CD4-positive, alpha-beta T cell treated with Interleukin-12 subunit alpha and Interleukin-12 subunit beta, for 1 hour (primary cell): ENCODE measurements at regions not wholly inside any gene's neighbourhood (a gene's known extent, or its start where the extent isn't known, plus 50 kb on each side); places are given as distances from the start of the nearest gene placed in this dataset.

Experiments
- DNase-seq: peaks from one replicate; pipeline ENCODE4 v3.0.0-alpha.2; 2020

- no peak for DNase-seq
These were observed 188.8 kb upstream of the NRP1 start for GRCh38 chr10:33523236-33523792.

GRCh38 chr10:33521904-33522303, 187.4 kb upstream of the NRP1 start:
- no peak for DNase-seq

- no peak for DNase-seq
These were observed 186.6 kb upstream of the NRP1 start for GRCh38 chr10:33521062-33521461.

DNA sequence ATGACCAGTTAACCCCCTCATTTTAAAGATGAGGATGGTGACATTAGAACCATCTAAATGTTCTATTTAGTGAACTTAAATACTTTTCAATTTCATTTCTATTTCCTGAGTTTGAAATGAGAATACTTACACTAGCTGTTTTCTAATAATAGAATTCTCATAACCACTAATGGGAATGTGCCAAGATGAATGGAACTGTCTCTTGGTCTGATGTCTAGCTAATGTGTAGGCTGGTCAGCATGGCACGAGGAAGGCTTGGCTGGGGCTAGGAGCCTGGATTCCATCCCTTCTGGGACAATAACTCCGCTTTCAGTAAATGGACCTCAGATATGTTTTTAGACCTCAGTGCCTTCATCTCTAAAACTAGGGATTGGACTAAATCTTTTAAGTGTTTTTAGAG, 185.8 kb upstream of the NRP1 start:
- no peak for DNase-seq

DNA sequence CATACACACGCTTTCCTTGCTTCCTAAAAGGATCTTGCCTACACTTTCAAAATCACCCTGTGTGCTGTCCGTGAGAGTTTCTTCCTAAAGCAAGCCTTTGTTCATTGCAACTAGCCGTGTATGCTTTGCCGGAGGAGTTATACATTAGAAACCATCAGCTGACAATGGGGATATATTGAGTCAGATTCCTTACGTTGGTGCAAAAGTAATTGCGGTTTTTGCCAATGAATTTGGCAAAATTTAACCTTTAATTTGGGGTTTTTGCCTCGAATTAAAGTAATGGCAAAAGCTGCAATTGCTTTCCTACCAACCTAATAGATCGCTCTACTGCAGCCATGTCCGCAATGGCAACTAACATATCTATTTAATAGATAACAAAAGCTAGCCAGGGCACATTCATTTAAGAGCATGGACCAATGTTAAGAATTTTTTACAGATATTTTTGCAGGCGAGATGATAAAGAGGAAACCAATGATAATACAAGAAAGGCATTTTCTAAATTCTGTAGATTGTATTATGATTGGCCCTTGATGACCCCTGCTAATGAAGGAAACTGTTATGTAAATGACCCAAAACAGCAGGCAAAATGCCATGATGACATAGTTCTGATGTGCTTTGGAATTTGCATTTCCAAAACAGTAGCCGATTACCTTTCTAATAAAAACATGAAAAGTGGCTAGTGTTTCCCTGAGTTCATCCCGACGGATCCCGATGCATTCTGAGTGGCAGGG, 184.8 kb upstream of the NRP1 start:
- DNase-seq, result no peak

- DNase-seq, result no peak
These were observed 175.7 kb upstream of the NRP1 start for GRCh38 chr10:33510206-33510605.

DNA sequence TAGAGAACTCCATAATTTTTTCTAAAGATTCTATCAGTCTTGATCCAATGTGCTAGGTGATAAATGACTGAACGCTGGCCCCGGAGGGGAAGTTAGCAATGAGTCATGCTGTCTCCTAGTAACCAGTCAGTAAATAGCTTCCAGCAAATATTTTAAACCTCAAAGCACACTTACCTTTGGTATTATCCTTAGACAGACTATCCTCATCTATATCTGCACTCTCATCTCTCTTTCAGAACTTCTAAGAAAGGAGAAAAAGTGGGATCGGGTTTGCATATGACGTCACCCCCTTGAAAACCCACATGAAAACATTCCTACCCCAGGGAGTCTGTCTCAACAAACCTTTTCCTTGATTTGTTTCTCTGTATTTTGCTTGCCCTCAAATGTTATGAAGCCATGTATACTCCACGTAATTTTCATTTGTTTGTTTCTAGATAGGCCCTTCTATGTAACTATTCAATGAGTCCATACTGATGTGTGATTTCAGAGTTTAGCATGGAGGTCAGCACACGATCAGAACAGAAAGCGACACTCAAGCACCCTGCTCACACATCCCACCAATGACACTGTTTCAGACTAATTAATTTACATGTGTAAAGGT, 174.9 kb upstream of the NRP1 start:
- DNase-seq, result peak; percentile 8

DNA sequence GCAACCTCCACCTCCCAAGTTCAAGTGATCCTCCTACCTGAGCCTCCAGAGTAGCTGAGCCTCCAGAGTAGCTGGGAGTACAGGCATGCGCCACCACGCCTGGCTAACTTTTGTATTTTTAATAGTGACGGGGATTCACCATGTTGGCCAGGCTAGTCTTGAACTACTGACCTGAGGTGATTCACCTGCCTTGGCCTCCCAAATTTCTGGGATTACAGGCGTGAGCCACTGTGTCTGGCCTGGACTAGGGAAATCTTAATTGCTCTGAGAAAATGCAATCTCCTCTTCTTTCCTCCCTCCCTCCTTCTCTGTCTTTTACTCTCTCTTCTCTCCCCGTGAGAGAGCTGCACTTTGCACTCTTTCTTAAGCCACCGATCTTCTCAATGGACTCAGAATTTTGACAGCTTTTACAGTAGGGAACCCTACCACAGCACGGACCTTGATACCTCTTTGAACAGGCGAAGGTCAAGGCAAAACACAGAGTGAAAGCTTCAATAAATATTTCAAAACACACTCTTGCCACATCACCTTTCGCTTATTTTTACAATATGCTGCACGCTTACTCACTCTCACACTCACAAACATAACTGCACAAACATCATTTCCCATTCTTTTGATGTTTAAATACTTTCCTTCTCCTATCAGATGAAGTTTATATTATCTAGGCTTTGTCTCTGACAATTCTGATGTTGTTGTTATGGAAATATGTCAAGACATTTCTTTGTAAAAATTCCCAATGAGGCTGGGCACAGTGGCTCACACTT, 173.4 kb upstream of the NRP1 start:
- DNase-seq, result no peak

- DNase-seq, result no peak
These were observed 172.6 kb upstream of the NRP1 start for GRCh38 chr10:33506838-33507661.

- DNase-seq, result no peak
These were observed 171.9 kb upstream of the NRP1 start for GRCh38 chr10:33506391-33506790.

- no peak for DNase-seq
These were observed 166.7 kb upstream of the NRP1 start for GRCh38 chr10:33501161-33501560.

DNA sequence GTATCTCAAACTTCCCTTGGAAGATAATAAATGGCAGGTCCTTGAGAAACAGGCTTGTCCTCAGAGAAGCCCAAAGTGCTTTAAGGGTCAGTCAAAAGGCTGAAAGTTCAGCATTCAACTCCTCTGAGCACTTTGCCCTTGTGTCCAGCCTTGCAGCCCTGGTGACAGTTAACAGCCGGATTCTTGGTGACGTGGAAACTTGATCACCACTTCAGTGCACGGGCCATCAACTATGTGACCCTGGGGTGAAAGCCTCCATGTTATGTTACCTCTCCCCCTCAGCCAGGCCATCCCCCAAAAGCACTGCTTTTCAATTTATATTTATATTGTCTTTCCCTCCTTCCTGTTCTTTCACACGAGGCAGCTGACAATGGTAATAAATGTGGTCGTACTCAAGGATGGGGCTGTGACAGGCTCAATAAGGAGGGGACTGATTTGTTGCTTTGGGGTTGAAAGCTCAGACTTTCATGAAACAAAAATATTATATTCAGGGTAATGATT, 164.0 kb upstream of the NRP1 start:
- no peak for DNase-seq

DNA sequence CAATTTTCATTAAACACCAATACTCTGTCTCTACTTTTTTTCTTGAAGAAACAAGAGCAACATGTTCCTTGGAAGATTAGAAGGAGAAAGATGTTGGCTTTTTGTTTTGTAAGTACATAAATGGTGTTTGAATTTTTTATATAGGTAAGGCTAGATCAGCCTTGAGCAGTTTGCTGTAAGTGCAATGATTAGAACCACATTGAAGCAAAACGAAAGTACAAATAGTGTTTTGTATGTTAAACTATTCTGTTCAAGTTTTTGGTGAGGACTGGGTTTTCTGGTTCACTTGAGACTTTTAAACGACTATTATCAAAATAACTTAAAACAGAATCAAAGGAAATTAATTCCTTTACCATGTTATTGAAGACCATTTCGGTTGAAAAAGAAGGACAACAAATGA, 162.9 kb upstream of the NRP1 start:
- no peak for DNase-seq

DNA sequence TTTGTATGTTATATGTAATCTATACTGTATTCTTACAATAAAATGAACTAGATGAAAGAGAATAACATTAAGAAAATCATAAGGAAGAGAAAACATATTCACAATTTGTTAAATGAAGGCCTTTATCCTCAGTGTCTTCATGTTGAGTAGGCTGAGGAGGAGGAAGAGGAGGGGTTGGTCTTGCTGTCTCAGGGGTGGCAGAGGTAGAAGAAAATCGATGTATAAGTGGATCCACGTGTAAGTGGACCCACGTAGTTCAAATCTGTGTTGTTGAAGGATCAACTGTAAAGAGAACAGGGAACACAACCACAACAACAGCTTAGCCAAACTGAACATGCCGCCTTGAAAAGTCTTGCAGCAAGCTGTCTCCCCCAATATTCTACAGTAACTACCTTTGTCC, 161.6 kb upstream of the NRP1 start:
- DNase-seq, result no peak

- no peak for DNase-seq
These were observed 160.3 kb upstream of the NRP1 start for GRCh38 chr10:33494694-33495265.

DNA sequence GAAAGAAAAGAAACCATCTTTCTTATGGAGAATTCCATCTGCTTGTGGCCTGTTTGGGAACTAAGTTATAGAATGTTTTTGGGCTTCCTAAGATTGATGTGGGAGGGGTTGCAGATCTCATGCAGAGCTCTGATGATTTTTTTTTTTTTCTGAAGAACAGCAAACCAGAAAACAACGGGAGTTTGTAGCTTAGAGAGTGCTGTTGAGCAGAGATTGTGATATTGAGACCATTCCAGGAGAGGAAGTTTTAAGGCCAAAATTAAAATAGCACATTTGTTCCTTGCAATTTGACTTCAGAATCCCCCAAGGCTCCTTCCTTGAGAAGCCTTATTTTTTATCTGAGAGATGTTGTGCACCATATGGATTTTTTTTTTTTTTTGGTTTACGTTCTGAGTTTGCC, 159.5 kb upstream of the NRP1 start:
- DNase-seq, result no peak

GRCh38 chr10:33493497-33493896, 159.0 kb upstream of the NRP1 start:
- no peak for DNase-seq

DNA sequence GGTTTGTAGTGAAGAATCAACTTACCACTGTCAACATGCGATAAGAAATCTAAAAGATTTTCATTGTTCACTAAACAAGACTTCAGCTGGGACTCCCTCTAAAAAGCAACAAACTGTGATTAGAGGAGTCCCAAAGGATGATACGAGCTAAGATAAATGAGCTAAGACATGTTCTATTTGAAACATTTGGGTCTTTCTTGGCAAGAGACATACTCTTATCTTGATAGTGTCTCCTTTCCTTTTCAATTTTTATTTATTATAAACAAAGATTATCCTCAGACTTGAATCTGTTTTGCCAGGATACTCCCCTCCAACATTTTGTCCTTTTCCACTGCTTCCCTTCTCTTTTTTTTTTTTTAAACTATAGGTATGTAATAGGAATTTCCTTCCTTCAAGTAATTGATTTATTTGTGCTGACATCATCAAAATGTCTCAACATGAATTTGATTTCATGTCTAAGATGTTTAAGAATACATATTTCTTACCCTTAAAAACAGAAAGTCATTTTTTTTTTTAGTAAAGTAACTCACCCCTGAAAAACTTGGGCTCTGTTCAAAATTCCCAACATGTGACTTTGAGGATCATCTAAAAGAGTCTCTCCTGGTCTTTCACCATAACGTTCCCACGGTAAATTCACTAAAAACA, 158.4 kb upstream of the NRP1 start:
- DNase-seq, result no peak

- no peak for DNase-seq
These were observed 155.2 kb upstream of the NRP1 start for GRCh38 chr10:33489501-33490176.

GRCh38 chr10:33487014-33487776, 152.7 kb upstream of the NRP1 start:
- no peak for DNase-seq
